Lower leg skin (tissue), 4 donors: ENCODE measurements at regions not wholly inside any gene's neighbourhood (a gene's known extent, or its start where the extent isn't known, plus 50 kb on each side); places are given as distances from the start of the nearest gene placed in this dataset.
A peak's percentile ranks its signal among the peaks of the same experiment; 100 is the strongest.

Experiments
- DNase-seq, 2 donors: peaks; one replicate each; pipeline ENCODE4 v3.0.0-alpha.2; 2019; ENCODE audit warnings: low spot score in 2 of 2
- H3K4me3 ChIP-seq: fragments of 200-600 bp; sonication (generic); 2 replicates; pipeline ENCODE4 v1.5.1; 2017; ENCODE audit warnings: mild to moderate bottlenecking, low read depth; ENCODE audit not compliant: poor library complexity, severe bottlenecking
- POLR2A ChIP-seq, 2 donors: fragments of 450-650 bp; IDR thresholded peaks; one replicate each; pipeline ENCODE4 v1.6.1; 2016 to 2017; ENCODE audit warnings: antibody characterized with exemption in 2 of 2, mild to moderate bottlenecking in 1 of 2, moderate library complexity in 1 of 2
- WGBS, 2 donors: methylation state at CpG; one replicate each; pipeline ENCODE4 v1.1.5; 2018; 5-methylcytosine and 5-hydroxymethylcytosine counted together
- intact Hi-C: fragments of 100-400 bp; cut with DNase I; formaldehyde crosslinking; loops from one replicate; pipeline ENCODE4 v1.15.0; 2023; ENCODE audit warnings: low total_unique reads
- TF ChIP-seq, protein P1 (sequence below), 3 donors: fragments of 450-650 bp; IDR thresholded peaks; one replicate each; pipeline ENCODE4 v1.5.1; 2016; ENCODE audit warnings: antibody characterized with exemption in 3 of 3, mild to moderate bottlenecking in 3 of 3, moderate library complexity in 2 of 3

DNA sequence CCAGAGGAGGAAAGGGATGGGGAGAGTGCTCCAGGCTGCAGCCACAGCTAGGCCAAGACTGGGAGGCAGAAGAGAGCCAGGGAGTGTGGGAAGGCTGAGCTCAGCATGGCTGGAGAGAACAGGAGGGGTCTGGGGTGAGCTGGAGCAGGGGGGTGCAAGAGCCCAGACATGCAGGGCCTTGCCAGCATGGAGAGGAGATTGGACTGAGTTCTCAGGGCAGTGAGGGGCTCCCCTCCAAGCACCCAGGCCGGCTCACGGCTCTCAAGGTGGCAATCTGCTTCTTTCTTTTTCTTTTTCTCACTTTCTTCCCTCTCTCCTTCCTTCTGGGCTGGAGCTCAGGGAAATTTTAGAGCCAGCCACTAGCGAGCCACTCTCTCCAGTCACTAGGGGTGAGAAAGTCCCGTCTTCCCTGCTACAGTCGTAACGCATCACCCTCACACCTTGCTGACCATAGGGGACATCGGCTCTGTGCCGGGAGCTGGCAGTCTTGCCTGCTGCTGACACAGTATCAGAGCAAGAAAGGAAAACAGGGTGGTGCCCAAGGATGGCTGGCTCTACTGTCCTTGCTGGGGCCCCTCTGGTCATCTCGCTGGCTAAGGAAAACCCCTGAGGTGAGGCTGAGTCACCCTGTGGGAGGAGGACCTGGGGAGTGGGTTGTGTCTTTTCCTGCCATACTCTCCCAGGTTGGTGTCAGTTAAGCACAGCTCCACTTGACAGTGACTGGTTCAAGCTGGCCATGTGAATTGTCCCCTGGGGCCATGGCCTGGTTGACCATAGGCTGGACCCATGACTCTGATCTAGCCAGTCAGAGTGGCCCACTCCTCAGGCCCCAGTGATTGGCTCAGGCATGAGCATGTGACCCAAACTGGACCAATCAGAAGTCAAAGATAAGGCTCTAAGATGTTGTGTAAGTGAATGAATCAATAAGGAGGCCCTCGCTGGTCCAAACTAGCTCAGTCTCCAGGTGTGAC is 135.1 kb upstream of the PMEPA1 start:
- WGBS, 2 donors: 89% methylated on average over 10 of the region's 10 CpGs
- TF ChIP-seq POLR2A (IDR thresholded peaks at IDR 0.05): no peak
- TF ChIP-seq, protein P1, sequence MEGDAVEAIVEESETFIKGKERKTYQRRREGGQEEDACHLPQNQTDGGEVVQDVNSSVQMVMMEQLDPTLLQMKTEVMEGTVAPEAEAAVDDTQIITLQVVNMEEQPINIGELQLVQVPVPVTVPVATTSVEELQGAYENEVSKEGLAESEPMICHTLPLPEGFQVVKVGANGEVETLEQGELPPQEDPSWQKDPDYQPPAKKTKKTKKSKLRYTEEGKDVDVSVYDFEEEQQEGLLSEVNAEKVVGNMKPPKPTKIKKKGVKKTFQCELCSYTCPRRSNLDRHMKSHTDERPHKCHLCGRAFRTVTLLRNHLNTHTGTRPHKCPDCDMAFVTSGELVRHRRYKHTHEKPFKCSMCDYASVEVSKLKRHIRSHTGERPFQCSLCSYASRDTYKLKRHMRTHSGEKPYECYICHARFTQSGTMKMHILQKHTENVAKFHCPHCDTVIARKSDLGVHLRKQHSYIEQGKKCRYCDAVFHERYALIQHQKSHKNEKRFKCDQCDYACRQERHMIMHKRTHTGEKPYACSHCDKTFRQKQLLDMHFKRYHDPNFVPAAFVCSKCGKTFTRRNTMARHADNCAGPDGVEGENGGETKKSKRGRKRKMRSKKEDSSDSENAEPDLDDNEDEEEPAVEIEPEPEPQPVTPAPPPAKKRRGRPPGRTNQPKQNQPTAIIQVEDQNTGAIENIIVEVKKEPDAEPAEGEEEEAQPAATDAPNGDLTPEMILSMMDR (IDR thresholded peaks at IDR 0.05): no peak
- intact Hi-C loops: no loop called here

DNA sequence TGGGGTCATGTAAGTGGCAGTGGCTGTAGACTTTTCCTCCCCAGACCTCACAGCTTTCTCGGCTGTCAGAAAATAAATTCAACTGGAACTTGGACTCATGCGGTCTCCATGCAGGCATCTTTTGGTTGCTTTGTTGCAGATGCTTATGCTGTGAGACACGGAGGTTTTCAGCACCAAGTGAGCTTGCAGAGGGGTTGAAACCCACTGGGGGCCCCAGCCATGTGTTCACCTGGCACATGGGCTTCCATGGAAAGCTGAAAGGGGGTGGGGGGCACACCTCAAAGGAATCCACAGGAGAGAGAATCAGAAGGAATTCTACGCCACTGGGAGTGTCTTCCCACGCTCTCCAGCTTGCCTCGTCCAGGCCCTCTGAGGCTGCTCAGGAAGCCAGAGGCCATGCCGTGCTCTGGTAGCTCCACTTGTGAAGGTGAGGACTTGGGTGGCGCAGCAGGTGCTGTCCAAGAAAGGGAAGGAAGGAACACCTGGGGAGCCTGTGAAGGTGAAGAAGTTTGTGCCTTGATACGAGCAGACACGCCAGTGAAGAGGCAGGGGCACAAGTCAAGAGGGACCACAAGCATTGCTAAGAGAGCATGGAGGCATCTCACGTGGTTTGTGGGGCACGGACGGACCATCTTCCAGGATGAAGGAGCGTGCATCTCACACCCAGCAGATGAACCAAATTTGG is 134.3 kb upstream of the PMEPA1 start:
- intact Hi-C loops: loop anchor here (1.0 kb wide), 1 partner anchor 33 kb away; no protein-coding TSS in a partner anchor
- H3K4me3 ChIP-seq: no peak overlapping the region
- peak in 1 of 2 donors; percentile 67 for DNase-seq
- 91 to 94% methylated on average over 14 of the region's 14 CpGs for WGBS, 2 donors
- TF ChIP-seq POLR2A (IDR thresholded peaks at IDR 0.05): no peak
- TF ChIP-seq, protein P1 (IDR thresholded peaks at IDR 0.05): no peak

More for the DNA sequence above, 135.1 kb upstream of the PMEPA1 start:
- no peak overlapping the region for H3K4me3 ChIP-seq
- DNase-seq: peak in 1 of 2 donors; percentile 59

DNA sequence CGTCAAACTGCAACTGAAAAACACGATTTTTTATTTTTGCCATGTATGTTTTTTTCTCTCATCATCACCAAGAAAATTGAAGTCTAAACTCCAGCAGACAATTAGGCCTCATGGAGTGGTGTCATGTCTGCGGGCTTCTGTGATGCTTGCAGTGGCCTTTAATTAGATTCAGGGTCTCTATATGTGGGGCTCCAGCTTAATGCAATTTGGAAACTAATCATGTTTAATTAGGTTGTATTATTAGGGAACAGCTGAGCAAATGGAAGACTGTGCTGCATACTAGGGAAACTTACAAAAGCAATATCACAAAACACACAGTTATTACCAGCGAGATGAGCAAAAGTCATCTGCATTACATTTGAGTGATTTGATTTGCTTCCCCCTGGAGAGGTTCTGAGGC is 132.9 kb upstream of the PMEPA1 start:
- intact Hi-C loops: loop anchor here (1.0 kb wide), 1 partner anchor 35 kb away; no protein-coding TSS in a partner anchor
- no peak overlapping the region for H3K4me3 ChIP-seq
- WGBS, 2 donors: 91 to 92% methylated on average over 4 of the region's 4 CpGs
- no peak for DNase-seq
- no peak for TF ChIP-seq POLR2A (IDR thresholded peaks at IDR 0.05)
- TF ChIP-seq, protein P1 (IDR thresholded peaks at IDR 0.05): no peak

DNA sequence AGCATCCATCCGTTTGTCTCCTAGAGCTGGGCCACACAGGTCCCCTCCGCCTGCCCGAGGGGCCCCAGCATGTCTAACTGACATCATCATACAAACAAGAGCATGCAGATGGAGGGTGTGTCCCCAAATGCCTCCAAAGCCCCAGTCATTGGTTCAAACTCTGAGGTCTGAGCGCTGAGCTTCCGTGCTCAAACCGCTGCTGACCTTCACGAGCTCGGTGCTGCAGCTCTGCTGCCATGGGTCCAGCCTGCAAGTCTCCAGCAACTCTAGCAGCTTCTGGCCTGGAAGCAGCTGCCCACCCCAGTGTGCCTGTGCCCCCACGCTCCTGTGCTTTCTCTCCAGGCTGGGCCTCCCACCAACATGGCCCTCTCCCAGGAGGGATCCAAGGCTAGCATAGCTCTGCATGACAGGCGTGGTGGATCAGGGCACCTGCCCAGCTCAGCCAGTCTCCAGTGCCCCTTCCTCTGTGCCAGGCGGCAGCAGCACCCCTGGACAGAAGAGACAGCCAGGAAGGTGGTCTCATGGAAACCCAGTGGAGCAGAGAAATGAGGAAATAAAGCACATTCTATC is 131.6 kb upstream of the PMEPA1 start:
- peak in 1 of 2 donors; percentile 80 for DNase-seq
- intact Hi-C loops: no loop called here
- H3K4me3 ChIP-seq: no peak overlapping the region
- TF ChIP-seq POLR2A (IDR thresholded peaks at IDR 0.05): no peak
- TF ChIP-seq, protein P1 (IDR thresholded peaks at IDR 0.05): no peak
- 89 to 92% methylated on average over 11 of the region's 11 CpGs for WGBS, 2 donors

DNA sequence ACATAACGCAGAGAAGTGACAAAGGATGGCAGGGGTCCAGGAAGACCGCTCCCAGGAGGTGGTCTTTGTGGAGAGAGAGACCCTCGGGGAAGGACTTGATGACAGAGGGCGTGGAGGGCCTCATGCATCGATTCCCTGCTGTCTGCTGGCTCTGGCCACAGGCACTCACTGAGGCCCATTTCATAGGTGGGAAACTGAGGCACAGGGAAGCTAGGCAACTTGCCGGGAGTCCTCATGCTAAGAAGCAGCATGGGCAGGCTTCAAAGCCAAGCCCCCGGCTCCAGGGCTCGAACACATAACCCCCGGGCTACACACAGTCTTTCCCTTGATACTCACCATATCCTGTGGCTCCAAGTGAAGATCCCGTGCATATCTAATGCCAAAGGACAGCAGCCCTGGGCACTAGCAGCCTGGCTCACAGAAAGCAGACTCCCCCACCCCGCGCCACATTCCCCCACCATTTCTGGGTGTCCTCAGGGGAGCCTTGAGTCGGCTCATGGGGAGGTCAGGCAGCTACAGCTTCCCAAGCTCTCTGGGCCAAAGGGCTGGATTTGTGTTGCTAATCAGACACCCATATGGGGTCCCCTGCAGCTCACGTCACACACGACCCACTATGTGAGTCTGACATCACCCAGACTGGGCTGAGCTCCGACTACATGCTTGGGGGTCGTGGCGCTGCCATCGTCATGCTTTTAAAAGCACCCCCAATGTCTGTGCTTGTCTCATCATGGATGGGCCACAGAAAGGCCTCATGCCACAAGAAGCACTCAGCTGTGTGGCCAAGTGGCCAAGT is 130.9 kb upstream of the PMEPA1 start:
- 87 to 88% methylated on average over 19 of the region's 19 CpGs for WGBS, 2 donors
- DNase-seq: peak in 1 of 2 donors; percentile 77
- intact Hi-C loops: no loop called here
- no peak overlapping the region for H3K4me3 ChIP-seq
- TF ChIP-seq, protein P1 (IDR thresholded peaks at IDR 0.05): no peak
- no peak for TF ChIP-seq POLR2A (IDR thresholded peaks at IDR 0.05)
